NCI-H2171 treated with DMSO at 0.1 percent for 48 hours (cell line): ENCODE measurements at regions not wholly inside any gene's neighbourhood (a gene's known extent, or its start where the extent isn't known, plus 50 kb on each side); places are given as distances from the start of the nearest gene placed in this dataset.
A peak's percentile ranks its signal among the peaks of the same experiment; 100 is the strongest.
"Not testable (repeated sequence)": the region's sequence is repeated elsewhere in the genome, so short reads cannot be mapped to it uniquely, and the experiment has no call there.

Experiments used
- DNase-seq: peaks from one replicate; lab custom pipeline; 2025; lab: John Stamatoyannopoulos, UW

DNA sequence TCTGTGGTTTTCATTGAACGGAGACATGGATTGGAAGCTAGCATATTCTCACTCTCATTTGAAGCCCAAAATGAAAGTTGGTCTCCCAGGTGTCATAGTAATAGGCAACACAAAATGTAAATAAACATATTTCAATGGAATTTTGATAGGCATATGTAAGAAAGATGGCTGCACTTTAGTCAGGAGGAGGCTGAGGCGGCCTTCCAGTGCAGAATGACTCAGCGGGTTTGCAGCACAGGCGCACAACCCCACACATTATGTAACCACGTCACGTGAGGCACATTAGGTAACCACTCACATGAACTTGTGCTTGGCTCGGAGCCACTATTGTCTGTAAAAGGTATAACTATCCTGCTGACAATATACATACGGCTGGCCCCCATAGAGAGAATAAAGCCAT is 381.7 kb downstream of the GPAT3 start:
- peak; percentile 15 for DNase-seq

DNA sequence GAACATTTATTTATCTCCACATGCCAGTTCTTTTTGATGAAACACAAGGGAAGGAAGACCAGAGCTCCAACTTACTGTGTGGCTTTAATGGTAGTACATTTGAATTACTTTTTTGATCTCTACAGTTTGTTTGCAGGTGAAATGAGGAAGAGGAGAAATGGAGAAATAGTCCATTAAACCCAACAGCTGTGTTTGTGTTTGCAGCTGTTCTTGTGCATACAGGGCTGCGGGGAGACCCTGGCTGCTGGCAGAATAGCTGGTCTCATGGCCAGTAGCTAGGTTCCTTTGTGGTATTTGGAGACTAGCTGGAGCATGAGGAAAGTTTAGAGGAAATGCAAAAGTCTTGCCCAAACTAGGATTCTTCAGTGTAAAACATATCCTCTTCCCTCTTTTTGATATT is 374.8 kb downstream of the GPAT3 start:
- no peak for DNase-seq

- DNase-seq = no peak
These were observed 370.7 kb downstream of the GPAT3 start for GRCh38 chr4:83906561-83906960.

- peak; percentile 17 for DNase-seq
These were observed 370.0 kb downstream of the GPAT3 start for GRCh38 chr4:83905952-83906351.

- DNase-seq = not testable (repeated sequence)
These were observed 367.8 kb downstream of the GPAT3 start for GRCh38 chr4:83903740-83904139.

DNA sequence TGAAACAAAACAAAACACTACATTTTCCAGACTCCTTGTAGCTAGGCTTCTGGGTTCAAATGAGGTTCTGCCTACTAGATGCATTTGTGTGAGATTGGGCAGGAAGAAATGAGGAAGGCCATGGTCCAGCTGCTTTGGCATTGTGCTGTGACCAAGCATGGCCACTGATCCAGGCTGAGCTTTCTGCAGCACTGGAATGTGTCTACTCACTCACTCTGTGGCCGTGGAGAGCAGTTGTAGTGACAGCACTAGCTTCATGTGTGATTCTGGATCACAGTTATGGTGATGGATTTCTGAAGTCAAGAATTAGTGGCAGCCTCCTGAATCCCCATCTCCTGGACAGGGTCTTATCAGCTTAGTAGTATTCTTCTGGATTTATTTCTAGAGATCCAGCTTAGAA is 358.9 kb downstream of the GPAT3 start:
- no peak for DNase-seq

GRCh38 chr4:83890816-83891215 is 354.9 kb downstream of the GPAT3 start:
- DNase-seq = no peak

DNA sequence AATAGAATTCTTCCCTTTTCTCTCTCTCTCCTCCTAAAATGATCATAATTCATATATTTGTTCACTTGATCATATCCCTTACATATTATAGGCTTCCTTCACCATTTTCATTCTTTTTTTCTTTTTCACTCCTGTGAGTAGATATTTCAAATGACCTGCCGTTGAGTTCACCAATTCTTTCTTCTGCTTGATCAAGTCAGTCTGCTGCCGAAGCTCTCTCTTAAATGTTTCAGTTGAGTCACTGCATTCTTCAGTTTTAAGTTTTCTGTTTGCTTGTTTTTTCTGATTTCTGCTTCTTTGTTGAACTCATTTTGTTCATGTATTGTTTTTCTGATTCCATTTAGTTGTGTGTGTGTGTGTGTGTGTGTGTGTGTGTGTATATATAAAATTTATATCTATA is 354.3 kb downstream of the GPAT3 start:
- DNase-seq = no peak

- DNase-seq = no peak
These were observed 353.9 kb downstream of the GPAT3 start for GRCh38 chr4:83889802-83890201.

- DNase-seq = no peak
These were observed 349.6 kb downstream of the GPAT3 start for GRCh38 chr4:83885256-83886182.

DNA sequence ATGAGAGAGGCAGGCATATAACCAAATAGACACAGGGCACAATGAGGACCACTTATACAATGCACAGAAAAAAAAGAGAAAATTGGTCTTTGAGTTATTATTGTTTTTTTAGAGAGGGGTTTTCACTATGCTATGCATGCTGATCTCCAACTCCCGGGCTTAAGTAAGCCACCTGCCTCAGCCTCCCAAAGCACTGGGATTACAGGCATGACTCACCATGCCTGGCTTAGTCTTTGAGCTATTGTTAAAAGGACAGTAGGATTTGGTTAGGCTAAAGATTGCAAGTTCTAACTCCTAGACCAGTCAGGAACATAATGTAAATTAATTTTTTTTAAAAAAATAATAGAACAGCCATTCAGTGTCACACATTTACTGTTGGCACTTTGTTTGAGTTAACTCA is 340.1 kb downstream of the GPAT3 start:
- DNase-seq = no peak

DNA sequence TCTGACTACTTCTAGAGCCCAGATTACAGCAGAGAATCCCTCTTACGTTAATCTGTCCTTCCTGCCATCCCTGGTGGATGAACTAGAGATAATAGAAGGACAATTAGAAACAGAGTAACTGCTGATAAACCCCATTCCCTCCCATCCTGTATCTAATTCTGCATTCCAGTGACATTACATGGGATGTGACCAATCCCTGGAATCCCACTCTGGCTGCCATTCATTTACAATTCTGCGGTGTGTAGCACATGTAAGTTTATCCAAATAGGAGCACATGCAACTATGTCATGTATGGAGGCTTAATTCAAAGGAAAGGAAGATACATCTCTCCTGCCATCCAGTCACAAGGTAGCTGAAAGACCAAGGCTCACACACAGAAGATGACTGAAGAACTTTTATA is 339.5 kb downstream of the GPAT3 start:
- no peak for DNase-seq

GRCh38 chr4:83873996-83874395 is 338.1 kb downstream of the GPAT3 start:
- no peak for DNase-seq

- DNase-seq = no peak
These were observed 334.5 kb downstream of the GPAT3 start for GRCh38 chr4:83870328-83870950.

- no peak for DNase-seq
These were observed 331.1 kb downstream of the GPAT3 start for GRCh38 chr4:83866834-83867621.

DNA sequence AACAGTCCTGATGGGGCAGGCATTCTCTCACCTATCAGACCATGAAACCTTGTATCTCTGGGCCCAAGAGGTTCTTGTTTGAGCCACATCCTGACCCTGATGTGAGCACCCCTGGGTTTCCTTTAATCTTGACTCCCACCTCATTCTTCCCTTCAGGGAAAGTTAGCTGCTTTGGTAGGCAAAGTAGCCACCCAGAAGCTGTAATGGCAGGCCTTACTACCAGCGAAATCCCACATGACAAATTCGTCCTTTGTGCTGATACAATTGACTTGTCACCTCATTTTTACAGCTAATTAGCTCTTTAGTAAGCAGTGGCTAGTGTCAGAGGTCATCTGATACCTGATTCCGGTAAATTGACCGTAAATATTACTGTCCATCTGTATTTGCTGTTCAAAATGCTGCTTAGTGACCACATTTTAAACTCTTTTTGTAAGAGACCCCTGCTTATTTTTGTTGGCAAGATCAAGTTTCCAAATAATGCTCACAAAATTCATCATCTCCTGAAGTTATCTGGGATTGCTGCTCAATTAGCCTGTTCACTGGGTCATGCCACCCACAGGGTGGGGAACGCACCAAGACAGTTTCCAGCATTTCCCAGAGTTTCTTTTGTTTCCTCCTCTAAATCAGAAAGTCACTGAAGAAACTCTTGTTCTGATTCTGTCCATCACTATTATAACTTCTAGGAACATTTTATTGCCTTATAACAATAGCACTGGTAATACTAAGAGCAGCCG is 329.7 kb downstream of the GPAT3 start:
- no peak for DNase-seq

- DNase-seq = no peak
These were observed 328.3 kb downstream of the GPAT3 start for GRCh38 chr4:83864097-83864817.

DNA sequence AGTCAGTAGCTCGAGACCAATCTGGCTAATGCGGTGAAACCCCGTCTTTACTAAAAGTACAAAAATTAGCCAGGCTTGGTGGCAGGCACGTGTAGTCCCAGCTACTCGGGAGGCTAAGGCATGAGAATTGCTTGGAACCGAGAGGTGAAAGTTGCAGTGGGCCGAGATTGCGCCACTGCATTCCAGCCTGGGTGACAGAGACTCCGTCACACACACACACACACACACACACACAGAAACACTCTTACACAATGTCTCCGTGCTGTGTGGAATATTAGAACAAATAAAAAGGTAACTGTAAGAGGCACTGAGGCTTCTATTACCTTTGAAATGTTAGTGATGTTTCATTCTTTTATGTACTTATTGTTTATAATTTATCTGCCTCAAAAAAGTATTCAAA is 326.6 kb downstream of the GPAT3 start:
- no peak for DNase-seq

DNA sequence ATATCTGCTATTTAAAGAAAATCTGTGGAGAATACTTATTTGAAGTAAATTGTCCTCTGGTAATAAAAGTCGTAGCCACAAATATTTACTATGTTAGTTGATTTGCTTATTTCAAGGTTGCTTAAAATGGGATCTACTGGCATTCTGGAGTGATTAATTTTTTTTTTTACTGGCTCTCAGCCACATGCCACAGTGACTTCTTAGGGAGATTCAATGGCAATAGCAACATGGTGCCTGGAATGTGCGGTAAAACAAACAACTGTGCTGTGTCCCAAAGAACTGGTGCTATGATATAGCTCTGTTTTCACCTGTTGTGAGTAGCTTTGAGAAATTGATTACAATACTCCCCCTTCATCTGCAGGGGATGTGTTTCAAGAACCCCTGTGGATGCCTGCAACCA is 324.3 kb downstream of the GPAT3 start:
- no peak for DNase-seq

GRCh38 chr4:83858131-83858530 is 322.2 kb downstream of the GPAT3 start:
- DNase-seq = no peak

DNA sequence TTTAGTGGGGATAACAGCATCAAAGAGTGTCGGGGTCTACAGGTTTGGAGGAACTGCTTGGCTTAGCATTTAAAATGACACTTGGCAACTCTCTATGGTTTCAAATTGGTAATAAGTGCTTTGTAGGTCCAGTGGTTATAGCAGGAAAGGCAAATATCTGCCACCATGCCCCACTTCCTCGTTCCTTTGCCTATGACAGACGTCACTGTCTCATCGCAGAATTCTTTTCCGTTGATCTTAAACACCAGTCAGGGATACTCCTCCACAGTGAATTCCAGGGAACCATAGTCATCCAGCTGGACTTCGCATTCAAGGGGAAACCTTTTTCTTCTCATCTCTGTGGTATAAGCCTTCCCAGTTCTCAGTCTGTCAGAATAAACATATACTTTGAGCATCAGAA is 319.1 kb downstream of the GPAT3 start:
- DNase-seq = no peak
